ENCODE measurements at regions not wholly inside any gene's neighbourhood (a gene's known extent, or its start where the extent isn't known, plus 50 kb on each side); places are given as distances from the start of the nearest gene placed in this dataset.

GRCh38 chr1:56297208-56297607 is 282.2 kb downstream of the PLPP3 start:
- H3K9me3 ChIP-seq (ENCODE audit: low read length) = no peaks in the 10 kb centered on the region
- no peak overlapping the region for H3K27ac ChIP-seq (ENCODE audit: low read depth, low read length, poor library complexity, severe bottlenecking)
- H3K79me2 ChIP-seq (ENCODE audit: insufficient read depth, low read length) = no peaks in the 10 kb centered on the region
- no peaks in the 10 kb centered on the region for H3K4me1 ChIP-seq (ENCODE audit: insufficient read depth, low read length, severe bottlenecking)
- no peak overlapping the region for H3K4me3 ChIP-seq (ENCODE audit: low read depth, low read length, poor library complexity, severe bottlenecking)
- no peaks in the 10 kb centered on the region for H3K9me2 ChIP-seq (ENCODE audit: low read depth, low read length)
- TF ChIP-seq EZH2 (IDR thresholded peaks at IDR 0.05; ENCODE audit: borderline replicate concordance, low read length) = no peak
- TF ChIP-seq, protein P1, sequence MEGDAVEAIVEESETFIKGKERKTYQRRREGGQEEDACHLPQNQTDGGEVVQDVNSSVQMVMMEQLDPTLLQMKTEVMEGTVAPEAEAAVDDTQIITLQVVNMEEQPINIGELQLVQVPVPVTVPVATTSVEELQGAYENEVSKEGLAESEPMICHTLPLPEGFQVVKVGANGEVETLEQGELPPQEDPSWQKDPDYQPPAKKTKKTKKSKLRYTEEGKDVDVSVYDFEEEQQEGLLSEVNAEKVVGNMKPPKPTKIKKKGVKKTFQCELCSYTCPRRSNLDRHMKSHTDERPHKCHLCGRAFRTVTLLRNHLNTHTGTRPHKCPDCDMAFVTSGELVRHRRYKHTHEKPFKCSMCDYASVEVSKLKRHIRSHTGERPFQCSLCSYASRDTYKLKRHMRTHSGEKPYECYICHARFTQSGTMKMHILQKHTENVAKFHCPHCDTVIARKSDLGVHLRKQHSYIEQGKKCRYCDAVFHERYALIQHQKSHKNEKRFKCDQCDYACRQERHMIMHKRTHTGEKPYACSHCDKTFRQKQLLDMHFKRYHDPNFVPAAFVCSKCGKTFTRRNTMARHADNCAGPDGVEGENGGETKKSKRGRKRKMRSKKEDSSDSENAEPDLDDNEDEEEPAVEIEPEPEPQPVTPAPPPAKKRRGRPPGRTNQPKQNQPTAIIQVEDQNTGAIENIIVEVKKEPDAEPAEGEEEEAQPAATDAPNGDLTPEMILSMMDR (IDR thresholded peaks at IDR 0.05; ENCODE audit: low read length) = no peak
- H3K27me3 ChIP-seq (ENCODE audit: insufficient read depth, low read length) = no peaks in the 10 kb centered on the region
- no peaks in the 10 kb centered on the region for H3F3A ChIP-seq (ENCODE audit: insufficient read depth, low read length)
- H4K20me1 ChIP-seq (ENCODE audit: insufficient read depth, low read length) = no peaks in the 10 kb centered on the region
- H3K36me3 ChIP-seq (ENCODE audit: insufficient read depth, low read length) = no peaks in the 10 kb centered on the region
- H3K4me2 ChIP-seq (ENCODE audit: low read length) = no peak overlapping the region
- H3K9ac ChIP-seq (ENCODE audit: low read length) = no peak overlapping the region
- no peak overlapping the region for H2AFZ ChIP-seq (ENCODE audit: low read length)

GRCh38 chr1:56295949-56296929 is 283.1 kb downstream of the PLPP3 start:
- Histone ChIP-seq H3K27ac (ENCODE audit: low read depth, low read length, poor library complexity, severe bottlenecking) (no peak overlapping the region), H3K4me3 (ENCODE audit: low read depth, low read length, poor library complexity, severe bottlenecking) (no peak overlapping the region), H4K20me1 (ENCODE audit: insufficient read depth, low read length) (no peaks in the 10 kb centered on the region), H3K9ac (ENCODE audit: low read length) (no peak overlapping the region), H3K27me3 (ENCODE audit: insufficient read depth, low read length) (no peaks in the 10 kb centered on the region), H3F3A (ENCODE audit: insufficient read depth, low read length) (no peaks in the 10 kb centered on the region), H3K79me2 (ENCODE audit: insufficient read depth, low read length) (no peaks in the 10 kb centered on the region), H3K9me3 (ENCODE audit: low read length) (no peaks in the 10 kb centered on the region), H3K9me2 (ENCODE audit: low read depth, low read length) (no peaks in the 10 kb centered on the region), H3K36me3 (ENCODE audit: insufficient read depth, low read length) (no peaks in the 10 kb centered on the region), H3K4me2 (ENCODE audit: low read length) (no peak overlapping the region), H2AFZ (ENCODE audit: low read length) (no peak overlapping the region), H3K4me1 (ENCODE audit: insufficient read depth, low read length, severe bottlenecking) (no peaks in the 10 kb centered on the region)
- no peak for TF ChIP-seq EZH2 (IDR thresholded peaks at IDR 0.05; ENCODE audit: borderline replicate concordance, low read length)
- TF ChIP-seq, protein P1 (IDR thresholded peaks at IDR 0.05; ENCODE audit: low read length) = no peak

- Histone ChIP-seq H2AFZ (ENCODE audit: low read length) (no peak overlapping the region), H3K9me2 (ENCODE audit: low read depth, low read length) (no peaks in the 10 kb centered on the region), H3K27me3 (ENCODE audit: insufficient read depth, low read length) (no peaks in the 10 kb centered on the region), H3K36me3 (ENCODE audit: insufficient read depth, low read length) (no peaks in the 10 kb centered on the region), H3K9ac (ENCODE audit: low read length) (no peak overlapping the region), H3F3A (ENCODE audit: insufficient read depth, low read length) (no peaks in the 10 kb centered on the region), H3K27ac (ENCODE audit: low read depth, low read length, poor library complexity, severe bottlenecking) (no peak overlapping the region), H3K79me2 (ENCODE audit: insufficient read depth, low read length) (no peaks in the 10 kb centered on the region), H3K9me3 (ENCODE audit: low read length) (no peaks in the 10 kb centered on the region), H4K20me1 (ENCODE audit: insufficient read depth, low read length) (no peaks in the 10 kb centered on the region), H3K4me2 (ENCODE audit: low read length) (no peak overlapping the region), H3K4me1 (ENCODE audit: insufficient read depth, low read length, severe bottlenecking) (no peaks in the 10 kb centered on the region), H3K4me3 (ENCODE audit: low read depth, low read length, poor library complexity, severe bottlenecking) (no peak overlapping the region)
- TF ChIP-seq, protein P1 (IDR thresholded peaks at IDR 0.05; ENCODE audit: low read length) = no peak
- TF ChIP-seq EZH2 (IDR thresholded peaks at IDR 0.05; ENCODE audit: borderline replicate concordance, low read length) = no peak
Observed at GRCh38 chr1:56291374-56291919, 287.9 kb downstream of the PLPP3 start.
